ENCODE measurements at regions not wholly inside any gene's neighbourhood (a gene's known extent, or its start where the extent isn't known, plus 50 kb on each side); places are given as distances from the start of the nearest gene placed in this dataset.

DNA sequence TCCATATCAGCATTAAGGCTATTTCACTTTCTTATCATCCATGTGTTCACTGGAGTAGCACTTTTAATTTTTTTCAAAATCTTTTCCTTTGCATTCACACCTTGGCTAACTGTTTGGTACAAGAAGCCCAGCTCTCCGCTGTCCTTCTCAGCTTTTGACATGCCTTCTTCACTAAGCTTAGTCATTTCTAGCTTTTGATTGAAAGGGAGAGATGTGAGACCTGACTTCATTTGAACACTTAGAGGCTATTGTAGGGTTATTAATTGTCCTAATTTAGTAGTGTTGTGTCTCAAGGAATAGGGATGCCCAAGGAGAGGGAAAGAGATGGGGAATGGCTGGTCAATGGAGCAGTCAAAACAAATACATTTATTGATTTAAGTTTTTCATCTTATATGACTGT, 350.0 kb downstream of the CXCL12 start:
- no peaks in the 10 kb centered on the region for H3K27me3 ChIP-seq (ENCODE audit: control insufficient read depth, insufficient read depth, low read length)
- no peak overlapping the region for H3K4me3 ChIP-seq (ENCODE audit: low read depth, low read length)
- DNase-seq (ENCODE audit: low read depth) = no peak
- no peaks in the 10 kb centered on the region for H3K36me3 ChIP-seq (ENCODE audit: control insufficient read depth, insufficient read depth, low read length)
- no peak for TF ChIP-seq CTCF (IDR thresholded peaks at IDR 0.05; ENCODE audit: insufficient read depth, low read length, poor library complexity, severe bottlenecking)

GRCh38 chr10:44033008-44033407, 351.9 kb downstream of the CXCL12 start:
- DNase-seq (ENCODE audit: low read depth) = no peak
- H3K36me3 ChIP-seq (ENCODE audit: control insufficient read depth, insufficient read depth, low read length) = no peaks in the 10 kb centered on the region
- no peaks in the 10 kb centered on the region for H3K27me3 ChIP-seq (ENCODE audit: control insufficient read depth, insufficient read depth, low read length)
- TF ChIP-seq CTCF (IDR thresholded peaks at IDR 0.05; ENCODE audit: insufficient read depth, low read length, poor library complexity, severe bottlenecking) = no peak
- no peak overlapping the region for H3K4me3 ChIP-seq (ENCODE audit: low read depth, low read length)

- no peak overlapping the region for H3K4me3 ChIP-seq (ENCODE audit: low read depth, low read length)
- H3K36me3 ChIP-seq (ENCODE audit: control insufficient read depth, insufficient read depth, low read length) = no peaks in the 10 kb centered on the region
- no peak for DNase-seq (ENCODE audit: low read depth)
- TF ChIP-seq CTCF (IDR thresholded peaks at IDR 0.05; ENCODE audit: insufficient read depth, low read length, poor library complexity, severe bottlenecking) = no peak
- no peaks in the 10 kb centered on the region for H3K27me3 ChIP-seq (ENCODE audit: control insufficient read depth, insufficient read depth, low read length)
Observed at GRCh38 chr10:44032216-44032615, 352.7 kb downstream of the CXCL12 start.

DNA sequence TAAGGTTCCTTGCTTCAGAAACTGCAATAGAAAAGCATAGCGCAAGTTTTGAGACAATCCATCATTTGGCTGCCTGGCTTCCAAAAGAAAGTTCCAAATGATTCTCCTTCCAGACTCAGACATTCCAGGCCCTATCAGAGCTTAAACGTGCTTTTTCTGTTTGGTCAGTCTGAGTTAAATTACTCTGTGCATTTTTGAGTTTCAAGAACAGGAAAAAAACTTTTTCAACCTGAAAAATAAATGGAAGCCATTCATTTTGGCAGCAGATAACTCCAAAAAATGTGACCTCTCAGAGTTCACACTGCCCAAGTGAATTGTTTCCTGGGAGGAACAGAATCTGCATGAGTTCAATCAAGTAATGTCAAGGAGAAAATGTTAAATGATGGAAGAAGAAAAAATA, 354.2 kb downstream of the CXCL12 start:
- Histone ChIP-seq H3K36me3 (ENCODE audit: control insufficient read depth, insufficient read depth, low read length) (no peaks in the 10 kb centered on the region), H3K27me3 (ENCODE audit: control insufficient read depth, insufficient read depth, low read length) (no peaks in the 10 kb centered on the region), H3K4me3 (ENCODE audit: low read depth, low read length) (no peak overlapping the region)
- no peak for TF ChIP-seq CTCF (IDR thresholded peaks at IDR 0.05; ENCODE audit: insufficient read depth, low read length, poor library complexity, severe bottlenecking)
- no peak for DNase-seq (ENCODE audit: low read depth)

GRCh38 chr10:44030132-44030531, 354.8 kb downstream of the CXCL12 start:
- DNase-seq (ENCODE audit: low read depth) = no peak
- H3K36me3 ChIP-seq (ENCODE audit: control insufficient read depth, insufficient read depth, low read length) = no peaks in the 10 kb centered on the region
- TF ChIP-seq CTCF (IDR thresholded peaks at IDR 0.05; ENCODE audit: insufficient read depth, low read length, poor library complexity, severe bottlenecking) = no peak
- H3K27me3 ChIP-seq (ENCODE audit: control insufficient read depth, insufficient read depth, low read length) = no peaks in the 10 kb centered on the region
- no peak overlapping the region for H3K4me3 ChIP-seq (ENCODE audit: low read depth, low read length)

DNA sequence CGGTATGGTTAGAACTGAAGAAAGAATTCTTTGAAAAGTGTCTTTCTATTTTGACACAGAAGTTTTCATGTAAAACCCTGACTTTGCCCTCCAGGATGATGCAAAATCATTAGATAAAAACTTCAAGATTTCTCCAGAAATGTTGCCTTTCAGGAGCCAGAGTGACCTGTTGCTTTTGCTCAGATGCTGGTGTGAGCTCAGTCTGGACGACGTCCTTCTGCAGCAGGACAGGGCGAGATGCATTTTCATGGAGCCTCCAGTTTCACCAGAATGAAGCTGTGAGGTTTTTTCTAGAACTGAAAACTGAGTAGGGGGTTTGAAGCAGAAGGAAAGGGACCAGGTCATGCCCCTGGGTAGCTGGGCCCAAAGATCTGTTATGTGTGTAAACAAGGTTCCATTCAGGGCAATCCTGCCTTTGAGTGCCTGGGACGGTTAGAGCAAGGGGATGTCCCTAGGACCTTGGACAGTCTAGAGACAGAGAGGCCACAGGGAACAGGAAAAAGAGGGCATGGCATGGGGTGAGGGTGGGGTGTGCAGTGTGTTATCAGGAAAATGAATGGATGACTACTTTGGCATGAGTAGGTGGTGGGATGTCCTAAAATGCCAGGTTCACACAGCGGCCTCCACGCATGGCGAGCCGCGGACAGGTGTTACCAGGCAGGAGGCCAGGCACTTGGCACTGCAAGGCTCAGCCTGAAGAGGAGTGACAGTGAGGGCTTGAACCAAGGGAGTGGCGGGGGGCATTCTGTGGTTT, 356.3 kb downstream of the CXCL12 start:
- no peak for DNase-seq (ENCODE audit: low read depth)
- no peak for TF ChIP-seq CTCF (IDR thresholded peaks at IDR 0.05; ENCODE audit: insufficient read depth, low read length, poor library complexity, severe bottlenecking)
- H3K36me3 ChIP-seq (ENCODE audit: control insufficient read depth, insufficient read depth, low read length) = no peaks in the 10 kb centered on the region
- no peaks in the 10 kb centered on the region for H3K27me3 ChIP-seq (ENCODE audit: control insufficient read depth, insufficient read depth, low read length)
- H3K4me3 ChIP-seq (ENCODE audit: low read depth, low read length) = no peak overlapping the region

All from kidney epithelial cell (primary cell).